H7 (cell line): ENCODE measurements at regions not wholly inside any gene's neighbourhood (a gene's known extent, or its start where the extent isn't known, plus 50 kb on each side); places are given as distances from the start of the nearest gene placed in this dataset.

Experiments used
- DNase-seq: peaks from one replicate; pipeline ENCODE4 v3.0.0; 2012
- H3K27me3 ChIP-seq: 2 replicates; pipeline ENCODE4 v1.6.0; 2011; ENCODE audit warnings: mild to moderate bottlenecking, low read length; ENCODE audit not compliant: control insufficient read depth, insufficient read depth
- H3K36me3 ChIP-seq: replicated peaks from 2 replicates; pipeline ENCODE4 v1.5.1; 2011; ENCODE audit warnings: low read length; ENCODE audit not compliant: control insufficient read depth, insufficient read depth
- H3K4me3 ChIP-seq: 2 replicates; pipeline ENCODE4 v1.5.1; 2011; ENCODE audit warnings: low read depth, mild to moderate bottlenecking, control low read depth, low read length, moderate library complexity; ENCODE audit not compliant: insufficient read depth

- Histone ChIP-seq H3K4me3 (no peak overlapping the region), H3K27me3 (no peaks in the 10 kb centered on the region), H3K36me3 (no peaks in the 10 kb centered on the region)
- DNase-seq, result no peak
Observed at GRCh38 chr5:126093718-126094117, 329.5 kb upstream of the GRAMD2B start.

- no peak for DNase-seq
- H3K36me3 ChIP-seq, result no peaks in the 10 kb centered on the region
Observed at GRCh38 chr5:126094991-126095390, 328.2 kb upstream of the GRAMD2B start.

GRCh38 chr5:126096442-126097006 lies 326.7 kb upstream of the GRAMD2B start:
- Histone ChIP-seq H3K36me3 (no peaks in the 10 kb centered on the region), H3K4me3 (no peak overlapping the region), H3K27me3 (no peaks in the 10 kb centered on the region)
- no peak for DNase-seq

More at GRCh38 chr5:126094991-126095390, 328.2 kb upstream of the GRAMD2B start:
- Histone ChIP-seq H3K4me3 (no peak overlapping the region), H3K27me3 (no peaks in the 10 kb centered on the region)

- no peaks in the 10 kb centered on the region for H3K27me3 ChIP-seq
- H3K4me3 ChIP-seq, result no peak overlapping the region
- DNase-seq, result no peak
- no peaks in the 10 kb centered on the region for H3K36me3 ChIP-seq
Observed at GRCh38 chr5:126097876-126098275, 325.3 kb upstream of the GRAMD2B start.

- Histone ChIP-seq H3K36me3 (no peaks in the 10 kb centered on the region), H3K4me3 (no peak overlapping the region), H3K27me3 (no peaks in the 10 kb centered on the region)
- no peak for DNase-seq
Observed at GRCh38 chr5:126098330-126099017, 324.7 kb upstream of the GRAMD2B start.

DNA sequence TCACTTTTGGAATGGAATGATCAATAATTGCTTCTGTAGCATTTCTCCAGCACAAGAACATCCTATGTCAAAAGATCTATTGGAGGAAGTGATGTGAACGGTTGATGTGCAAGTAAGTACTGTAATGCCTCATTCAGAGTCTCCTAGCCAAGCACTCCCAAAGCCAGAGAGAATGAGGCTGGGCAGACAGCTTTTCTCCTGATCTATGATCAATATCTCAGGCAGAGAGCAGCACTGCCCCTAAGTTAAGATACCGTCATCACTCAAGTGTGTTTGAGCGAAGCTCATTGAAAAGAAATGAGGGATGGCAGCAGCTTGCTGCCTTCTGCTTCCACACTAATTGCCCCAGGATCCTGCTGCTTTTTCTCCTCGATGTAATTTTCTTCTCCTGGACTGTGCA lies 324.1 kb upstream of the GRAMD2B start:
- no peaks in the 10 kb centered on the region for H3K27me3 ChIP-seq
- no peak overlapping the region for H3K4me3 ChIP-seq
- DNase-seq, result no peak
- no peaks in the 10 kb centered on the region for H3K36me3 ChIP-seq

- DNase-seq, result peak; percentile 19
- Histone ChIP-seq H3K36me3 (no peaks in the 10 kb centered on the region), H3K27me3 (no peaks in the 10 kb centered on the region), H3K4me3 (no peak overlapping the region)
Observed at GRCh38 chr5:126100767-126101166, 322.4 kb upstream of the GRAMD2B start.

- Histone ChIP-seq H3K36me3 (no peaks in the 10 kb centered on the region), H3K4me3 (no peak overlapping the region)
- DNase-seq, result no peak
Observed at GRCh38 chr5:126101901-126102300, 321.3 kb upstream of the GRAMD2B start.

GRCh38 chr5:126103050-126103449 lies 320.2 kb upstream of the GRAMD2B start:
- no peak for DNase-seq
- H3K27me3 ChIP-seq, result no peaks in the 10 kb centered on the region
- H3K4me3 ChIP-seq, result no peak overlapping the region
- H3K36me3 ChIP-seq, result no peaks in the 10 kb centered on the region

More at GRCh38 chr5:126101901-126102300, 321.3 kb upstream of the GRAMD2B start:
- H3K27me3 ChIP-seq, result no peaks in the 10 kb centered on the region

GRCh38 chr5:126103868-126104267 lies 319.3 kb upstream of the GRAMD2B start:
- no peaks in the 10 kb centered on the region for H3K36me3 ChIP-seq
- DNase-seq, result no peak
- H3K4me3 ChIP-seq, result no peak overlapping the region
- no peaks in the 10 kb centered on the region for H3K27me3 ChIP-seq

DNA sequence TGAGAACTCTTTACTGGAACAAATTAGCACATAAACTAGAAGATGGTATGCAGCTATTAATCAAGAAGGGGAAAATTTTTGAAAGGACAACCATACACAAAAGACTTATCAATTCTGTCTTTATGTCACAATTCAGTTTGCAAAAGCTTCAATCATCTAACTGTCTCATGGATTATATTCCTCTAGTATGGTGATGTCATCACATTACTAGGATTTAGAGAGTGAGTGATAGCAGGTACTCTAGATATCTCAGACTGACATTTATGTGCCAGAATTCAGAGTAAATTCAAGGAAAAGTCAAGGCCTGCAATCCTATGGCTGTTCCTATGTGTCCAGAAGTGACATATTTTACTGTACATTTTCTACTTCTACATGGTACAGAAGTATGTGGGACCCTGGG lies 318.9 kb upstream of the GRAMD2B start:
- no peak for DNase-seq
- no peaks in the 10 kb centered on the region for H3K36me3 ChIP-seq
- no peak overlapping the region for H3K4me3 ChIP-seq
- H3K27me3 ChIP-seq, result no peaks in the 10 kb centered on the region

- DNase-seq, result no peak
- Histone ChIP-seq H3K36me3 (no peaks in the 10 kb centered on the region), H3K4me3 (no peak overlapping the region), H3K27me3 (no peaks in the 10 kb centered on the region)
Observed at GRCh38 chr5:126104951-126105350, 318.3 kb upstream of the GRAMD2B start.

GRCh38 chr5:126106029-126106428 lies 317.2 kb upstream of the GRAMD2B start:
- H3K27me3 ChIP-seq, result no peaks in the 10 kb centered on the region
- DNase-seq, result no peak
- no peak overlapping the region for H3K4me3 ChIP-seq
- no peaks in the 10 kb centered on the region for H3K36me3 ChIP-seq

- DNase-seq, result no peak
- Histone ChIP-seq H3K36me3 (no peaks in the 10 kb centered on the region), H3K4me3 (no peak overlapping the region), H3K27me3 (no peaks in the 10 kb centered on the region)
Observed at GRCh38 chr5:126107381-126107780, 315.8 kb upstream of the GRAMD2B start.

DNA sequence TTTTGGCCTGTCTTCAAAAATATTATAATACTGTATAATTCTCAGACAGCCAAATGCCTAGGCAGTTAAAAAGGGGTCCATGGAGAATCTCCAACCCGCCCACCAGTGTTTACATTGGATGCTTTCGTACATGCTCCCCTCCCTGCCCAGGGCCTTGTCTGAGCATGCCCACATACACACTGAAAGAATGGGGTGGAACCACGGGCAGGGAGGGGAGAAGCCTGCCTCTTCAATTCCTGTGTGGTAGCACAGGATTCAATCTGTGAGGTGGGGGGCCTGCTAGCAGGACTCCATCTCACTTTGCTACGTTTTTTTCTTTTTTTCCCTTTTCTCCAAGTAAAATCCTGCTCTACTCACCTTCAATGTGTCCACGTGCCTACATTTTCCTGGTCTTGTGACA lies 314.7 kb upstream of the GRAMD2B start:
- Histone ChIP-seq H3K27me3 (no peaks in the 10 kb centered on the region), H3K36me3 (no peaks in the 10 kb centered on the region), H3K4me3 (no peak overlapping the region)
- peak; percentile 21 for DNase-seq
